LNCAP (cell line): ENCODE measurements at regions not wholly inside any gene's neighbourhood (a gene's known extent, or its start where the extent isn't known, plus 50 kb on each side); places are given as distances from the start of the nearest gene placed in this dataset.

Experiments used
- CTCF ChIP-seq: fragments of 450-650 bp; IDR thresholded peaks from 2 replicates; pipeline ENCODE4 v1.5.1; 2017; ENCODE audit warnings: mild to moderate bottlenecking

GRCh38 chr2:190005513-190005912 lies 57.0 kb downstream of the MSTN start:
- no peak for TF ChIP-seq CTCF

- no peak for TF ChIP-seq CTCF
These were observed 62.9 kb downstream of the MSTN start for GRCh38 chr2:189999661-190000060.

- no peak for TF ChIP-seq CTCF
These were observed 65.5 kb downstream of the MSTN start for GRCh38 chr2:189997016-189997415.

- TF ChIP-seq CTCF: no peak
These were observed 66.8 kb downstream of the MSTN start for GRCh38 chr2:189995679-189996078.

- peak; percentile 57 for TF ChIP-seq CTCF
These were observed 79.6 kb downstream of the MSTN start for GRCh38 chr2:189982780-189983394.

GRCh38 chr2:189982087-189982486 lies 80.4 kb downstream of the MSTN start:
- TF ChIP-seq CTCF: no peak

GRCh38 chr2:189960346-189960745 lies 102.2 kb downstream of the MSTN start:
- TF ChIP-seq CTCF: no peak

GRCh38 chr2:189959450-189959849 lies 103.1 kb downstream of the MSTN start:
- no peak for TF ChIP-seq CTCF
